ENCODE measurements at regions not wholly inside any gene's neighbourhood (a gene's known extent, or its start where the extent isn't known, plus 50 kb on each side); places are given as distances from the start of the nearest gene placed in this dataset.

DNA sequence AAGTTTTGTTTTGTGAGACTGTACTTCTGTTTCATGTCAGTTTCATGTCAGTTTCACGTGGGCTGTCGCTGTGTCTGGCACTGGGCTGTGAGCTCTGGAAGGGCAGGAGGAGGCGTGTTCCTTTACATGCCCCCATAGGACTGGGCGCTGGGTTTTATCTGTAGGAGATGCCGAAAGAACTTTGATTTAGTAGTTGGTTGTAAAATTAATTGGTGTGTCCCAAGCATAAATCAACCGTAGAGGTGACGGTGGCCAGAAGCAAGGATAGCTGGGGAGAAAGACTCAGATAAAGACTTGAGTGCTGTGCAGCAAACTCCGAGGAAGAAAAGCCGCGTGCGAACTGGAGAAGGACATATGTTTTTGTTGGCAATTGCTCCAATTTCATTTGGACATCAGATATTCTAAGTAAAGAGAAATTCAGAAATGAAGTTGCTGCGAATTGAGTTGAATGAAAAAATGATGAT, 182.5 kb downstream of the VRK1 start:
- TF ChIP-seq, protein P1, sequence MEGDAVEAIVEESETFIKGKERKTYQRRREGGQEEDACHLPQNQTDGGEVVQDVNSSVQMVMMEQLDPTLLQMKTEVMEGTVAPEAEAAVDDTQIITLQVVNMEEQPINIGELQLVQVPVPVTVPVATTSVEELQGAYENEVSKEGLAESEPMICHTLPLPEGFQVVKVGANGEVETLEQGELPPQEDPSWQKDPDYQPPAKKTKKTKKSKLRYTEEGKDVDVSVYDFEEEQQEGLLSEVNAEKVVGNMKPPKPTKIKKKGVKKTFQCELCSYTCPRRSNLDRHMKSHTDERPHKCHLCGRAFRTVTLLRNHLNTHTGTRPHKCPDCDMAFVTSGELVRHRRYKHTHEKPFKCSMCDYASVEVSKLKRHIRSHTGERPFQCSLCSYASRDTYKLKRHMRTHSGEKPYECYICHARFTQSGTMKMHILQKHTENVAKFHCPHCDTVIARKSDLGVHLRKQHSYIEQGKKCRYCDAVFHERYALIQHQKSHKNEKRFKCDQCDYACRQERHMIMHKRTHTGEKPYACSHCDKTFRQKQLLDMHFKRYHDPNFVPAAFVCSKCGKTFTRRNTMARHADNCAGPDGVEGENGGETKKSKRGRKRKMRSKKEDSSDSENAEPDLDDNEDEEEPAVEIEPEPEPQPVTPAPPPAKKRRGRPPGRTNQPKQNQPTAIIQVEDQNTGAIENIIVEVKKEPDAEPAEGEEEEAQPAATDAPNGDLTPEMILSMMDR (IDR thresholded peaks at IDR 0.05) = no peak
- TF ChIP-seq ZFX (IDR thresholded peaks at IDR 0.05; ENCODE audit: borderline replicate concordance) = no peak
- H3K27ac ChIP-seq = no peak overlapping the region

GRCh38 chr14:96980835-96981234, 183.7 kb downstream of the VRK1 start:
- TF ChIP-seq ZFX (IDR thresholded peaks at IDR 0.05; ENCODE audit: borderline replicate concordance) = no peak
- TF ChIP-seq, protein P1 (IDR thresholded peaks at IDR 0.05) = no peak
- H3K27ac ChIP-seq = no peak overlapping the region

DNA sequence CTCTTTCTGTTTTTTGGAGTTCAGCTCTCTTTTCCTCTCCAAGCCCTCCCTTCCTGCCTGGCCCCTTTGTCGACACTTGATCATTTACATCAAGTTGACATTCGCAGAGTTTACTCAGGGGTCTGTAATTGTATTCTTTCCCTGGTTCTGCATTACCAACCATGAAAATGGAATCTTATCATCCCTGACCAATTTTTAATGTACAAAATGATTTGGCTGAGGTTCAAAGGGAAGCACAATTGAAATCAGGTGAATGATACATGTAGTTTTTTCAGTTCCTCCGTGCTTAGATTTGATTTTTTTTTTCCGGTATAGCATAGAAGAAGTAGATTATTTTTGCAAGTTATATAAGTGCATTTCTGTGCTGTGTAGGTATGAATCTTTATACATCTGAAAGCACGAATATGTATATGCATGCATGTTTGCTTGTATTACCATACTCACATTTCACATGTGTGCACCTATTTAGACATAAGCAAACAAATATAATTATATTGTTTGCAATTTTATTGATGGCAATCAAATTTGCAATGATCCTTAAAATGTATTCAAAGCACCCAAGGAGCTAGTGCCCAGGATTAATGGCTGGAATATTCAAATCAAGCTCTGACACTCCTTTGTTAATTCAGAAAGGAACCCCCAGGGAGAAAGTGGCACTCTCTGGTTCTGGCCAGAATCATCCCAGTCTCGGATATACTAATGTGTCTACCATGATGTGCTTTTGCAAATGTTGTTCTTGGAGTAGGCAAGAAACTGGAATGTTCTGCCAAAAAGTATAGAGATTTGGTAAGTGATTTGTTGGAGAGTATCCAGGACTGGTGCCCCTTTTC, 189.3 kb downstream of the VRK1 start:
- TF ChIP-seq, protein P1 (IDR thresholded peaks at IDR 0.05) = no peak
- TF ChIP-seq ZFX (IDR thresholded peaks at IDR 0.05; ENCODE audit: borderline replicate concordance) = no peak
- H3K27ac ChIP-seq = no peak overlapping the region

- no peak for TF ChIP-seq ZFX (IDR thresholded peaks at IDR 0.05; ENCODE audit: borderline replicate concordance)
- TF ChIP-seq, protein P1 (IDR thresholded peaks at IDR 0.05) = no peak
- H3K27ac ChIP-seq = no peak overlapping the region
Observed at GRCh38 chr14:96987086-96987474, 189.9 kb downstream of the VRK1 start.

GRCh38 chr14:96987771-96988170, 190.6 kb downstream of the VRK1 start:
- H3K27ac ChIP-seq = no peak overlapping the region

DNA sequence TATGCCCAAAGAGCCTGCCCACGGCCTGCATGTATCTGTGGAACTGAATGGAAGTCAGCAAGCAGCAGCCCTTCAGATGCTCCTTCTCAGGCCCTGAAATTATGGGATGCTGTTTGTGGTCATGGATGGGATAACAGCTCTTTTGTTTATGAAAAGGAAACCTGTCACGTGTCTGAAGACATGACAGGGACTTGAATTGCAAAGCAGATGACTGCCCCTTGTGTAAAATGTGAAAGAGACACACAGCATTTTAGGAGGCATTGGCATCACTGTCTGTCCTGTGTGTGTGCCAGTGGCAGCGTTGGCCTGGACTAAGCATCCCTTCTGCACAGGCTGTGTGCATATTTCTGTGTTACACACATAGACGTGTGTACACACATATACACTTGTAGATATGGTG, 192.1 kb downstream of the VRK1 start:
- no peak overlapping the region for H3K27ac ChIP-seq
- TF ChIP-seq ZFX (IDR thresholded peaks at IDR 0.05; ENCODE audit: borderline replicate concordance) = no peak
- TF ChIP-seq, protein P1 (IDR thresholded peaks at IDR 0.05) = no peak

More at GRCh38 chr14:96987771-96988170, 190.6 kb downstream of the VRK1 start:
- no peak for TF ChIP-seq ZFX (IDR thresholded peaks at IDR 0.05; ENCODE audit: borderline replicate concordance)
- TF ChIP-seq, protein P1 (IDR thresholded peaks at IDR 0.05) = no peak

GRCh38 chr14:96991226-96991625, 194.0 kb downstream of the VRK1 start:
- TF ChIP-seq, protein P1 (IDR thresholded peaks at IDR 0.05) = no peak
- no peak for TF ChIP-seq ZFX (IDR thresholded peaks at IDR 0.05; ENCODE audit: borderline replicate concordance)
- no peak overlapping the region for H3K27ac ChIP-seq
